ENCODE measurements at regions not wholly inside any gene's neighbourhood (a gene's known extent, or its start where the extent isn't known, plus 50 kb on each side); places are given as distances from the start of the nearest gene placed in this dataset.
"Not testable (repeated sequence)": the region's sequence is repeated elsewhere in the genome, so short reads cannot be mapped to it uniquely, and the experiment has no call there.

GRCh38 chr4:179709961-179710624 lies 2267.9 kb upstream of the AGA start:
- no peak for TF ChIP-seq POLR2A (IDR thresholded peaks at IDR 0.05)
- TF ChIP-seq CTCF (IDR thresholded peaks at IDR 0.05) = no peak
- WGBS, 2 donors = 56 to 60% methylated on average over 4 of the region's 4 CpGs
- DNase-seq (ENCODE audit: low spot score in 2 of 2) = no peak
- intact Hi-C loops (cut with DNase I; ENCODE audit: low total_unique reads) = no loop called here
- H3K4me3 ChIP-seq (ENCODE audit: low read depth, poor library complexity, severe bottlenecking) = no peak overlapping the region

GRCh38 chr4:179719766-179720450 lies 2277.7 kb upstream of the AGA start:
- DNase-seq (ENCODE audit: low spot score in 2 of 2) = no peak
- intact Hi-C loops (cut with DNase I; ENCODE audit: low total_unique reads) = no loop called here
- no peak overlapping the region for H3K4me3 ChIP-seq (ENCODE audit: low read depth, poor library complexity, severe bottlenecking)
- TF ChIP-seq CTCF (IDR thresholded peaks at IDR 0.05) (no peak), POLR2A (IDR thresholded peaks at IDR 0.05) (no peak)
- 91 to 94% methylated on average over 8 of the region's 8 CpGs for WGBS, 2 donors

- 75 to 86% methylated on average over 6 of the region's 6 CpGs for WGBS, 2 donors
- H3K4me3 ChIP-seq (ENCODE audit: low read depth, poor library complexity, severe bottlenecking); DNase-seq (ENCODE audit: low spot score in 2 of 2); intact Hi-C loops (cut with DNase I; ENCODE audit: low total_unique reads): not testable (repeated sequence)
These were observed 2284.3 kb upstream of the AGA start for GRCh38 chr4:179726491-179726890.

GRCh38 chr4:179728305-179728704 lies 2286.1 kb upstream of the AGA start:
- intact Hi-C loops (cut with DNase I; ENCODE audit: low total_unique reads) = no loop called here
- no peak for TF ChIP-seq POLR2A (IDR thresholded peaks at IDR 0.05)
- WGBS, 2 donors = 79 to 84% methylated on average over 4 of the region's 4 CpGs
- H3K4me3 ChIP-seq (ENCODE audit: low read depth, poor library complexity, severe bottlenecking) = no peak overlapping the region
- no peak for DNase-seq (ENCODE audit: low spot score in 2 of 2)

GRCh38 chr4:179736820-179737219 lies 2294.6 kb upstream of the AGA start:
- intact Hi-C loops (cut with DNase I; ENCODE audit: low total_unique reads); H3K4me3 ChIP-seq (ENCODE audit: low read depth, poor library complexity, severe bottlenecking); DNase-seq (ENCODE audit: low spot score in 2 of 2): not testable (repeated sequence)
- WGBS, 2 donors = 95 to 97% methylated on average over 6 of the region's 6 CpGs

- WGBS, 2 donors = 73 to 83% methylated on average over 3 of the region's 3 CpGs
- TF ChIP-seq CTCF (IDR thresholded peaks at IDR 0.05) = no peak
- no peak for TF ChIP-seq POLR2A (IDR thresholded peaks at IDR 0.05)
- DNase-seq (ENCODE audit: low spot score in 2 of 2) = no peak
- H3K4me3 ChIP-seq (ENCODE audit: low read depth, poor library complexity, severe bottlenecking) = no peak overlapping the region
- intact Hi-C loops (cut with DNase I; ENCODE audit: low total_unique reads) = no loop called here
These were observed 2296.6 kb upstream of the AGA start for GRCh38 chr4:179738822-179739221.

GRCh38 chr4:179747218-179747910 lies 2305.1 kb upstream of the AGA start:
- DNase-seq (ENCODE audit: low spot score in 2 of 2) = no peak
- intact Hi-C loops (cut with DNase I; ENCODE audit: low total_unique reads) = no loop called here
- 65 to 78% methylated on average over 4 of the region's 4 CpGs for WGBS, 2 donors
- H3K4me3 ChIP-seq (ENCODE audit: low read depth, poor library complexity, severe bottlenecking) = no peak overlapping the region
- TF ChIP-seq CTCF (IDR thresholded peaks at IDR 0.05) (no peak), POLR2A (IDR thresholded peaks at IDR 0.05) (no peak)
